Endothelial cell of umbilical vein (primary cell): ENCODE measurements at regions not wholly inside any gene's neighbourhood (a gene's known extent, or its start where the extent isn't known, plus 50 kb on each side); places are given as distances from the start of the nearest gene placed in this dataset.

Source experiments
- BruUV-seq: library from RNA; stranded (reverse); fragments of 400-500 nt; replicated peaks from 2 replicates; lab custom pipeline; 2021; lab: Mats Ljungman, UMichigan
- CTCF ChIA-PET: fragments of 300-600, 350-600 bp; sonication (Branson Sonifier 250); formaldehyde crosslinking; loops from one replicate; lab custom pipeline; 2021; ENCODE audit warnings: antibody characterized with exemption, inconsistent platforms; lab: Charles Lee
- POLR2A ChIA-PET: fragments of 300-600, 350-600 bp; sonication (Branson Sonifier 250); formaldehyde crosslinking; loops from one replicate; lab custom pipeline; 2021; ENCODE audit warnings: antibody characterized with exemption, inconsistent platforms; lab: Charles Lee
- DNase-seq: peaks from one replicate; pipeline ENCODE4 v3.0.0-alpha.2; 2011; ENCODE audit warnings: low read depth, low spot score
- FAIRE-seq: peaks from 2 replicates; lab custom pipeline; 2011; peaks lifted over from hg19 to GRCh38; lab: Jason Lieb, UNC
- H2AFZ ChIP-seq: 2 replicates; pipeline ENCODE4 v1.6.0; 2012; ENCODE audit warnings: low read depth, low read length, control low read depth, inconsistent platforms
- H3K27ac ChIP-seq: 2 replicates; pipeline ENCODE4 v1.5.1; 2011; ENCODE audit warnings: low read depth, mild to moderate bottlenecking, control low read depth, low read length, moderate library complexity; ENCODE audit not compliant: insufficient read depth
- H3K27me3 ChIP-seq, 2 experiments: 2 replicates each; pipeline versions ENCODE4 v1.6.0 to v1.6.1; 2011; ENCODE audit warnings: low read length in 2 of 2, mixed read lengths in 1 of 2; ENCODE audit not compliant: control insufficient read depth in 2 of 2, insufficient read depth in 2 of 2
- H3K36me3 ChIP-seq, 2 experiments: 2 replicates in 1 of 2; 3 replicates in 1 of 2; pipeline ENCODE4 v1.5.1; 2011; ENCODE audit warnings: low read length in 2 of 2, mild to moderate bottlenecking in 1 of 2, moderate library complexity in 1 of 2; ENCODE audit not compliant: control insufficient read depth in 2 of 2, insufficient read depth in 2 of 2; ENCODE audit errors: extremely low read depth in 1 of 2
- H3K4me1 ChIP-seq: 3 replicates; pipeline ENCODE4 v1.5.1; 2011; ENCODE audit warnings: mild to moderate bottlenecking, low read length; ENCODE audit not compliant: control insufficient read depth, insufficient read depth; ENCODE audit errors: extremely low read depth
- H3K4me2 ChIP-seq: 2 replicates; pipeline ENCODE4 v1.6.1; 2011; ENCODE audit warnings: low read length, control low read depth, mixed read lengths; ENCODE audit not compliant: insufficient read depth
- H3K4me3 ChIP-seq, 3 experiments: fragments of 200-600 bp in 1 of 3; sonication (generic), shearing (Covaris generic) in 1 of 3; replicated peaks in 1 of 3; 2 replicates each; pipeline ENCODE4 v1.5.1; 2011 to 2016; ENCODE audit warnings: control low read depth in 3 of 3, low read length in 3 of 3, mild to moderate bottlenecking in 2 of 3, inconsistent platforms in 1 of 3, low read depth in 1 of 3, moderate library complexity in 1 of 3; ENCODE audit not compliant: insufficient read depth in 1 of 3
- H3K79me2 ChIP-seq: 2 replicates; pipeline ENCODE4 v1.6.0; 2012; ENCODE audit warnings: low read length, inconsistent platforms; ENCODE audit not compliant: control insufficient read depth, insufficient read depth
- H3K9ac ChIP-seq: replicated peaks from 2 replicates; pipeline ENCODE3; 2011; ENCODE audit warnings: low read length, control low read depth; ENCODE audit not compliant: insufficient read depth; ENCODE audit errors: extremely low read depth
- H3K9me1 ChIP-seq: replicated peaks from 3 replicates; pipeline ENCODE4 v1.6.0; 2011; ENCODE audit warnings: mild to moderate bottlenecking, low read length; ENCODE audit not compliant: control insufficient read depth, insufficient read depth; ENCODE audit errors: extremely low read depth
- H3K9me3 ChIP-seq: replicated peaks from 2 replicates; pipeline ENCODE4 v1.5.1; 2012; ENCODE audit warnings: low read length, inconsistent platforms; ENCODE audit not compliant: control insufficient read depth, insufficient read depth
- H4K20me1 ChIP-seq: replicated peaks from 2 replicates; pipeline ENCODE3; 2011; ENCODE audit warnings: mild to moderate bottlenecking, low read length; ENCODE audit not compliant: control insufficient read depth, insufficient read depth; ENCODE audit errors: extremely low read depth
- EZH2 ChIP-seq: IDR thresholded peaks from 2 replicates; pipeline ENCODE4 v1.6.1; 2012; ENCODE audit warnings: borderline replicate concordance, low read depth, mild to moderate bottlenecking, moderate library complexity, low read length, inconsistent platforms; ENCODE audit not compliant: severe bottlenecking
- FOS ChIP-seq: IDR thresholded peaks from 2 replicates; pipeline ENCODE4 v1.6.1; 2011; ENCODE audit warnings: mild to moderate bottlenecking, low read length, moderate library complexity, borderline replicate concordance; ENCODE audit not compliant: insufficient read depth
- GATA2 ChIP-seq: IDR thresholded peaks from 2 replicates; pipeline ENCODE4 v1.7.0; 2011; ENCODE audit warnings: low read depth, mild to moderate bottlenecking, moderate library complexity, mixed read lengths, low read length; ENCODE audit not compliant: insufficient read length, insufficient read depth
- JUN ChIP-seq: IDR thresholded peaks from 2 replicates; pipeline ENCODE4 v1.6.1; 2011; ENCODE audit warnings: borderline replicate concordance, low read depth; ENCODE audit not compliant: insufficient read length, insufficient read depth
- MYC ChIP-seq: IDR thresholded peaks from one replicate; pipeline ENCODE4 v1.6.1; 2011; ENCODE audit warnings: mild to moderate bottlenecking, low read depth, low read length
- POLR2A ChIP-seq: IDR thresholded peaks from 2 replicates; pipeline ENCODE4 v1.6.1; 2012; ENCODE audit warnings: low read depth, mild to moderate bottlenecking, control low read depth, low read length
- POLR2AphosphoS5 ChIP-seq: IDR thresholded peaks from 2 replicates; pipeline ENCODE4 v1.6.1; 2012; ENCODE audit warnings: low read depth, mild to moderate bottlenecking, control low read depth, low read length, moderate library complexity; ENCODE audit not compliant: insufficient read depth
- dilution Hi-C: fragments of 300-500 bp; cut with MboI; formaldehyde crosslinking; loops from one replicate; pipeline ENCODE4 v1.15.0; 2019; ENCODE audit warnings: low sequenced_read_pairs; ENCODE audit not compliant: extremely low pct_ligation_motif_present
- intact Hi-C: fragments of 100-400 bp; cut with micrococcal nuclease; formaldehyde crosslinking; loops from one replicate; pipeline ENCODE4 v1.10.0; 2022
- TF ChIP-seq, protein P1 (sequence below): IDR thresholded peaks from 2 replicates; pipeline ENCODE4 v1.6.1; 2011; ENCODE audit not compliant: insufficient read depth, insufficient read length
- TF ChIP-seq, protein P2 (sequence below), 2 donors: IDR thresholded peaks; 1 replicate in 1 of 2; 2 replicates in 1 of 2; pipeline ENCODE4 v1.5.1; 2011; ENCODE audit warnings: low read length in 2 of 2, mild to moderate bottlenecking in 2 of 2, moderate library complexity in 2 of 2, control low read depth in 1 of 2, inconsistent platforms in 1 of 2, low read depth in 1 of 2; ENCODE audit not compliant: insufficient read depth in 1 of 2; ENCODE audit errors: extremely low read depth in 1 of 2

DNA sequence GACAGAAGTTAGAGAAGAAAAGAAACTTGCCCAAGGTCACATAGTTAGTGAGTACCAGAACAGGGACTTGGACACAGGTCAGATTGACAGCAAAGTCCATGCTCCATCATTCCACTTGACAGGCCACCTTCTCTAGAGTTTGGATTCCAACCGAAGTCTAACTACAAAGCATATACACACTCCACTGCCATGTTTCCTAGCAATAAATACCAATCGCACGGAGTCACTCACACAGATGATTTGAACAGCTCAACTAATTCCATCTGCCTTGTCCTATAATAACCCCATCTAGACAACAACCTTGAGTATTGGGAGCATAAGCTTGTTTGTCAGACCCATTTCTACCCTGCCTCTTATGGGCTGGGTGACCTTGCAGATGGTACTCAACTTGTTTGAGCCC is 334.6 kb upstream of the MGAT5 start:
- intact Hi-C loops (no loop called here), dilution Hi-C loops (no loop called here)
- no peaks in the 10 kb centered on the region for H3K79me2 ChIP-seq
- DNase-seq (no peak), FAIRE-seq (no peak)
- H3K4me2 ChIP-seq, result no peak overlapping the region
- H4K20me1 ChIP-seq, result peaks cover 4% of the 10 kb centered on the region
- CTCF ChIA-PET, result no interaction called here
- H3K9me3 ChIP-seq, result no peaks in the 10 kb centered on the region
- no TSS peak for BruUV-seq
- no peaks in the 10 kb centered on the region for H3K4me1 ChIP-seq
- no peak overlapping the region for H3K4me3 ChIP-seq
- POLR2A ChIA-PET, result no interaction called here
- no peak overlapping the region for H3K27ac ChIP-seq
- no peak overlapping the region for H2AFZ ChIP-seq
- no peak overlapping the region for H3K9ac ChIP-seq
- no peaks in the 10 kb centered on the region for H3K9me1 ChIP-seq
- no peaks in the 10 kb centered on the region for H3K36me3 ChIP-seq
- H3K27me3 ChIP-seq, result peaks cover 1 to 8% of the 10 kb centered on the region in 2 experiments
- TF ChIP-seq EZH2 (no peak), POLR2A (no peak), JUN (no peak), POLR2AphosphoS5 (no peak), FOS (no peak), GATA2 (no peak), MYC (no peak)
- TF ChIP-seq, protein P1, sequence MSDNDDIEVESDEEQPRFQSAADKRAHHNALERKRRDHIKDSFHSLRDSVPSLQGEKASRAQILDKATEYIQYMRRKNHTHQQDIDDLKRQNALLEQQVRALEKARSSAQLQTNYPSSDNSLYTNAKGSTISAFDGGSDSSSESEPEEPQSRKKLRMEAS, result no peak
- TF ChIP-seq, protein P2, sequence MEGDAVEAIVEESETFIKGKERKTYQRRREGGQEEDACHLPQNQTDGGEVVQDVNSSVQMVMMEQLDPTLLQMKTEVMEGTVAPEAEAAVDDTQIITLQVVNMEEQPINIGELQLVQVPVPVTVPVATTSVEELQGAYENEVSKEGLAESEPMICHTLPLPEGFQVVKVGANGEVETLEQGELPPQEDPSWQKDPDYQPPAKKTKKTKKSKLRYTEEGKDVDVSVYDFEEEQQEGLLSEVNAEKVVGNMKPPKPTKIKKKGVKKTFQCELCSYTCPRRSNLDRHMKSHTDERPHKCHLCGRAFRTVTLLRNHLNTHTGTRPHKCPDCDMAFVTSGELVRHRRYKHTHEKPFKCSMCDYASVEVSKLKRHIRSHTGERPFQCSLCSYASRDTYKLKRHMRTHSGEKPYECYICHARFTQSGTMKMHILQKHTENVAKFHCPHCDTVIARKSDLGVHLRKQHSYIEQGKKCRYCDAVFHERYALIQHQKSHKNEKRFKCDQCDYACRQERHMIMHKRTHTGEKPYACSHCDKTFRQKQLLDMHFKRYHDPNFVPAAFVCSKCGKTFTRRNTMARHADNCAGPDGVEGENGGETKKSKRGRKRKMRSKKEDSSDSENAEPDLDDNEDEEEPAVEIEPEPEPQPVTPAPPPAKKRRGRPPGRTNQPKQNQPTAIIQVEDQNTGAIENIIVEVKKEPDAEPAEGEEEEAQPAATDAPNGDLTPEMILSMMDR (IDR thresholded peaks at IDR 0.05; ENCODE audit: extremely low read depth in 1 of 2, insufficient read depth in 1 of 2, low read depth in 1 of 2, low read length in 2 of 2), result no peak
